Lower leg skin (tissue), 3 donors: ENCODE measurements at regions not wholly inside any gene's neighbourhood (a gene's known extent, or its start where the extent isn't known, plus 50 kb on each side); places are given as distances from the start of the nearest gene placed in this dataset.

ENCODE experiments used
- POLR2A ChIP-seq, 2 donors: fragments of 450-650 bp; IDR thresholded peaks; one replicate each; pipeline ENCODE4 v1.6.1; 2016 to 2017; ENCODE audit warnings: antibody characterized with exemption in 2 of 2, mild to moderate bottlenecking in 1 of 2, moderate library complexity in 1 of 2
- TF ChIP-seq, protein P1 (sequence below), 3 donors: fragments of 450-650 bp; IDR thresholded peaks; one replicate each; pipeline ENCODE4 v1.5.1; 2016; ENCODE audit warnings: antibody characterized with exemption in 3 of 3, mild to moderate bottlenecking in 3 of 3, moderate library complexity in 2 of 3

DNA sequence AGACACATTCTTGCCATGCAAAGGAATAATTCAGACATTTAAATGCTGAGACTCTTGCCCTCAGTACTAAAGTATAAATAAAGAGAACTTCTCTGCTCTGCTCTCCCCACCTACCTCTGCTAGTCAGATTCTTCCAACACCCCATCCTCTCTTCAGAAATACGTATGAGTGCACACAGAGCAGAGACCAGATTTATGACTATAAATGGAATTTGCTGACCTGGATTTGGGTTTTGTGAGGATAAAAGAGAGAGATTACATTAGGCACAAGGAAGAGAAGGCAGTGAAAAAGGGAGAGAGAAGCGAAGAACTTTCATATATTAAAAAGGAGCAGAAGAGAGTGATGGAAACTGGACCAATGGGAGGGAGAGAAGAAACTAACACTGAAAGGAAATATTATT lies 87.6 kb upstream of the EXOC1L start:
- TF ChIP-seq, protein P1, sequence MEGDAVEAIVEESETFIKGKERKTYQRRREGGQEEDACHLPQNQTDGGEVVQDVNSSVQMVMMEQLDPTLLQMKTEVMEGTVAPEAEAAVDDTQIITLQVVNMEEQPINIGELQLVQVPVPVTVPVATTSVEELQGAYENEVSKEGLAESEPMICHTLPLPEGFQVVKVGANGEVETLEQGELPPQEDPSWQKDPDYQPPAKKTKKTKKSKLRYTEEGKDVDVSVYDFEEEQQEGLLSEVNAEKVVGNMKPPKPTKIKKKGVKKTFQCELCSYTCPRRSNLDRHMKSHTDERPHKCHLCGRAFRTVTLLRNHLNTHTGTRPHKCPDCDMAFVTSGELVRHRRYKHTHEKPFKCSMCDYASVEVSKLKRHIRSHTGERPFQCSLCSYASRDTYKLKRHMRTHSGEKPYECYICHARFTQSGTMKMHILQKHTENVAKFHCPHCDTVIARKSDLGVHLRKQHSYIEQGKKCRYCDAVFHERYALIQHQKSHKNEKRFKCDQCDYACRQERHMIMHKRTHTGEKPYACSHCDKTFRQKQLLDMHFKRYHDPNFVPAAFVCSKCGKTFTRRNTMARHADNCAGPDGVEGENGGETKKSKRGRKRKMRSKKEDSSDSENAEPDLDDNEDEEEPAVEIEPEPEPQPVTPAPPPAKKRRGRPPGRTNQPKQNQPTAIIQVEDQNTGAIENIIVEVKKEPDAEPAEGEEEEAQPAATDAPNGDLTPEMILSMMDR (IDR thresholded peaks at IDR 0.05): no peak
- TF ChIP-seq POLR2A (IDR thresholded peaks at IDR 0.05): no peak
